AG10803 (cell line): ENCODE measurements at regions not wholly inside any gene's neighbourhood (a gene's known extent, or its start where the extent isn't known, plus 50 kb on each side); places are given as distances from the start of the nearest gene placed in this dataset.

Experiments used
- DNase-seq: peaks from one replicate; pipeline ENCODE4 v3.0.0; 2010; ENCODE audit warnings: low read depth
- H3K4me3 ChIP-seq: 2 replicates; pipeline ENCODE4 v1.5.1; 2011; ENCODE audit warnings: mild to moderate bottlenecking, low read length, control low read depth
- CTCF ChIP-seq: conservative IDR thresholded peaks from 2 replicates; pipeline ENCODE4 v1.5.1; 2011; ENCODE audit warnings: mild to moderate bottlenecking, low read length, control low read depth, inconsistent platforms

GRCh38 chr2:5111581-5111980 is 580.6 kb upstream of the SOX11 start:
- no peak for DNase-seq
- no peak overlapping the region for H3K4me3 ChIP-seq

DNA sequence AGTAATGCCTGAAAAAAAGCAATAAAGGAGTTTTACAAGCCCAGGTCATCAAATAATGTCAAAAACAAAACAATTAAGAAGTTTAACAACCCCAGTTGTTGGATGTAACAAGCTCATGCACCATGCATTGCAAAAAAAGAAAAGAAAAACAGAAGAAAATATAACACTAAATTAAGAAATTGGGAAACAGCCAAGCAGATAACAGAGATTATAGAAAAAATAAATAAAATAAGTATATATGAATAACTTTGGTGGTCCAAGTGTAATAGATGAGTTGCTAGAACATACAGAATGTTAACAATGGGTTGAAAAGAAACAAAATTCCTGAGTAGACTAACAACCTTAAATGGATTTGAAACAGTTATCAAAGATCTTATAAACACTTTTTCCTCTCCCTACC is 573.1 kb upstream of the SOX11 start:
- TF ChIP-seq CTCF: no peak
- DNase-seq: no peak
- H3K4me3 ChIP-seq: no peak overlapping the region

More at GRCh38 chr2:5111581-5111980, 580.6 kb upstream of the SOX11 start:
- no peak for TF ChIP-seq CTCF

GRCh38 chr2:5121121-5121520 is 571.1 kb upstream of the SOX11 start:
- no peak for TF ChIP-seq CTCF
- no peak for DNase-seq
- no peak overlapping the region for H3K4me3 ChIP-seq

DNA sequence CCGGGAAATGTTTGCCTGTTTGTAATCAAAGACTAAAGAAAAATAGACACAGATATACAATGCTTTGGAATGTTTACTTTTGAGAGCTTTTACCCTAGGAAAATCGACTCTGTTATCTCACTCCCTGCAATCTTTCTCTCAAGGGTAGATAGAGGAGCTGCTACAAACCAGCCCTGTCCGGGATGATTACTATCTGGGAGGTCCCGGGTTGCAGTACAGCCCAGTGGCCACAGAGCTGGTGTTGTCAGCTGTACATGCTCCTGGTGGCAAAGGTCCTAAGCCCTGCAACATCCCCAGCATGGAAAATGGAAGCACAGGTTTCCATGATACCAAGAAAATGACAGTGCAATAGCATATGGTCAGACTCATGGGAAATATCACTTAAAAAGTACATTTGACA is 570.5 kb upstream of the SOX11 start:
- no peak for DNase-seq
- no peak for TF ChIP-seq CTCF
- no peak overlapping the region for H3K4me3 ChIP-seq

DNA sequence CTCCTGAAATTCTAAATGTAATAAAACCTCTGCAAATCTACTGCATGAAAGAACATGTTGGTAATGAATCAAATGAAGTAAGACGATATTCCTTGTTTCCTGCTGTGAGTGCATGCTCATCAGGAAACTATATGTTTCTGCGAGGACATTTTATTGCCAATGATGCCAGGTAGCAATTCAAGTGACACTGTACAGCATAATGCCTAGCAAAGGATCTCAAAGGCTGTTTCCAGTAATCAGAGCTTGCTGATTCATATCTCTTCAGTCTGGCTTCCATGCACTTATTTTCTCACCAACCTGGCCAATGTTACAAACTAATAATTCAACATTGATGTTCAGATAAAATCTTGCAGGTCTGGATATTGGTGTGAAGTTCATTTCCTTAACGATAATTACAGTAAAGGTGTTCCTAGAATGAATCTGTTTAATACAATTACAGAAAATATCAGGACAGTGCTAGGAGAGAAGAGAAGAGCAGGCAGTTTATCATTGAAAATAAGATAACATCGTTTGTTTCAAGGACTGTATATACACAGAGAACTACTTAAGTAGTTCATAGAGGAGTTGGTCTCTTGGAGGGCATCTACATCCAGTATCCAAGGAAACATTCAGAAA is 568.5 kb upstream of the SOX11 start:
- no peak overlapping the region for H3K4me3 ChIP-seq
- no peak for DNase-seq
- no peak for TF ChIP-seq CTCF

DNA sequence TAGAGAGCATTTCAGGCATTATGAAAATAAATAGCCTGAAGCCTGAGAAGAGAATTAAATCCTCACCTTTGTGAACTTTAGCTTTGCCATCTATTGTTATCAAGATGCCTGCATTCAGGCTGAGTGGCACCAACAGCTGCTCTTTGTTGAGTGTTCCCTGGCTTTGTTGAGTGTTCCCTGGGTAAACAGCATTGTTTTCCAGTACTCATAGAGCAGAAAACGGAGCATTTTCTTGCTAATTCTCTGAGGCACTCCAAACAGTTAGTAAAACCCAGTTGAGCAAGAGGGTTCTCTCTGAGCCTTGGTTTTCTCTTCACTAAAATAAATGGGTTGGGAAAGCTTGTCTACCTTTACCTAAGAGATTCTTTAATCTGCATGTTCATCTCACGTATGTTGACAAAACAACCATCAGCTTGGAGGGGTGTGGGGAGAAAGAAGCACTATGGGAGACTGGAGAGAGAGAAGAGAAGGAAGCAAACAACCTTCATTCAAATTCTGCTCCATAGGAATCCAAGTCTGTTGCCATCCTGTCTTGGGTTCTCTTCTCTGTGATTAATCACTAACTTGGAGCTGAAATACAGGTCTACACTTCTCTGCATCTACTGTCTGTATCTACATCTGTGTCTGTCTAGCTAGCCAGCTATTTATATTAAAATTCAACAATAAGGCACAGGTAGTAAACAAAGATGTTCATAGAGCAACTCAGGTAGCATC is 567.0 kb upstream of the SOX11 start:
- no peak overlapping the region for H3K4me3 ChIP-seq
- DNase-seq: no peak

More for the DNA sequence above, 567.0 kb upstream of the SOX11 start:
- TF ChIP-seq CTCF: no peak
